ENCODE measurements at regions not wholly inside any gene's neighbourhood (a gene's known extent, or its start where the extent isn't known, plus 50 kb on each side); places are given as distances from the start of the nearest gene placed in this dataset.

DNA sequence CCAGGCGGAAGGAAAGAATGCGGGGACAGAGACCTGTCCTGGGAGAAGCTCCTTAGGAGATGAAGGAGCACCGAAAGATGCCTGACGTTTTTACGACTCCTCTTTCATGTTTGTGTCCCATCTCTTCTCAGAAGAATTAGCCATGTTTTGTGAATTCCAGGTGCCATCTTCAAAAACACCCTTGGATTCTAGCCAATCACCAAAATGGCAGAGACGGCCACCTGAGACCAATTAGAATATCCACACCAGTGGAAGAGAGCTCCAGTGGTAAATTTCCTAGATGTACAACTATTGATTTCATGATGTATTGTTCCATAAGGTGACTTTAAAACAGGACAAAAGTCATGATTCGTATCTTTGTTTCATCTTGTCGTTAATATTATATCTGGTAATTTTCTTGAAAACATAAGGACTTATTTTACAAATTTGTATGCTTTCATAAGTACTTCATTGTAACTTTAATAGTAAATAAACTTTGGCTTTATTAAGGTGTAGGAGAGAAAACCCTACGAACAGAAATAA is 62.3 kb upstream of the NUDT4 start:
- no peak for DNase-seq

DNA sequence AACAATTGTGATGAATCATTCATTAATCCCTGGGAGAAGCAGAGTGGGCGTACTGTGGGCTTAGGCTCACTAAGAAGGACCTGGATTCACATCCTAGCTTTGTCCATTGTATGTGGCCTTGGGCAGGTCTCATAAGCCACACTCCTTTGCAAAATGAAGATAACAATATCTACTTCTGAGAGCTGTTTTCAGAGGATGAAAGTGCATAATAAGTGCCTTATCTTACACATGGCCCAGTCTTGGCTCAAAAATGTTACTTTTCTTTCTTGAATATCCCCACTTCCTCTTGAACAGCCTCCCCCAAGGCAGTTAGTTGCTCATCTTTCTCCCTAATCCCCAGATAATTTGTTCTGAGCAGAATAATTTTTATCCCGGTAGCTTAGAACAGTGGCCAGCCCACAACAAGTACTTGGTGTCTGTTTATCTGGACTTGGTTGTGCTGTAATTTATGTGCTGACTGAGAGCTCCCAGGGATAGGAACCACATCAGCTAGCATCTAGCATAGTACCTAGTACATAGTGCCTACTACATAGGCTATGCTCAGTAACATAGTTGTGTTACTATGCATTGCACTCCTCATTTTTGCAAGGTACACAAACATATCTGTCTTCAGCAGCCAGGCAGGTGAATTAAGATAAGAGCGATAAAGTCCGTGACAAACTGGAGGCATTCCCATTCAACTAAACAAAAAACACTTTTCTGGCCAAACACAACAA is 61.7 kb upstream of the NUDT4 start:
- no peak for DNase-seq

DNA sequence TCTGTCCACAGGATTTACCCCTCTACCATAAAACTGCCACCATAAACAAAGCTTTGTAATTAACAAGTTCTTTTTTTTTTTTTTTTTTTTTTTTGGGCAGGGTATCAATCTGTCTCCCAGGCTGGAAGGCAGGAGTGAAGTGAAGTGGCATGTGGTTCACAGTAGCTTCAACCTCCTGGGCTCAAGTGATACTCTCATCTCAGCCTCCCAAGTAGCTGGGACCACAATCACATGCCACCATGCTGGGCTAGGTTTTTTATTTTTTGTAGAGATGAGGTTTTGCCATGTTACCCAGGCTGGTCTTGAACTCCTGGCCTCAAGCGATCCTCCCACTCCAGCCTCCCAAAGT is 61.1 kb upstream of the NUDT4 start:
- no peak for DNase-seq

DNA sequence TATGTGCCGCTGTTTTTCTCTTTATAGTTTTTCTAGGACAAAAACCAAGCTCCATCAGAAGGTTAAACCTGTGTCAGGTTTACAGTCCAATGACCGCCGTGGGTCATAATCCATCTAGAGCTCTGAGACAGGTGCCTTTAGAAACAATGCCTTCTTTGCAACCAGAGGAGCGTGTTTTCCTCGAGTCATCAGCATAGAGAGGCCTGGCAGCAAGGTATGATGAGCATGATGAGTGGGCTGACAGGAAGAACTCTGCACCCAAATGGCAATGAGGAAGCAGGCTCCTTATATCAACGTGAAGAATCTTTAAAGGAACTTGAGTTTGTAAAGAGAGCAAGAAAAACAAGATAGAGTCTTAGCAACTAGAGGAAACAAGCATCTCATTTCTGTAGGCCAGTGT is 60.5 kb upstream of the NUDT4 start:
- DNase-seq, result no peak

DNA sequence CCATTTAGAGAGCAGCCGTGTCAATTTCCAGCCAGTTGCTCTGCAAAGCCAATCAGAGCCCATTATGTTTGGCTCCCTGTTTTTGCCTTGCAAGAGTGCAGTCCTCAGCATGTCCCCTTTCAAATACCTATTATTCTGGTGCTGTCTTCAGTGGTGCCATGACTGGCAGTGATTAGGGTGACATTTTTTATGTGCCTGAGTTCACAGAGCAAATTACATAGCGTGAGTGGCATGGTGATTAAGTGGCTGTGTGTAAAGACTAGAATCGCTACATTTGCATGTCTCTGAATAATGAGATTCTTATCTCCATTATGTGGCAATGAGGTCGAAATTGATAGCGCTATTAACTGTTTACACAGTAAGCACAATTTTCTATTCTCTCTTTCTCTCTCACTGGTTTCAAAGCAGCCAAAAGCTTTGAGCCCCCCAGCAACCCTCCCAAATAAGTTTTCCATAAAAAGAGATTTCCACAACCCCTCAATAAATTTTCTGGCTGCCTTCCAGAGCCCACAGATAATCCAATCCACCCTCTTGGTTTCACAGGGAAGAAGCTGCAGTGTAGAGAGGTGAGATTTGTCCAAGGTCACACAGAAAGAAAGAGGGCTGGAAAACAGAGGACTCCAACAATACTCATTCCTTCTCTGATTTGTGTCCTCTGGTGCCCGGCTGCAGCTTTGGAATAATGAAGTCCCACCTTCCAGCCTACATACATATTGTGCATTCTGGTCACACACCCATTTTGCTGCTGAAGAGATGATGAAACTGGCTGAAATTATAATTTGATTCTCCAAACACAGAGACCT is 58.8 kb upstream of the NUDT4 start:
- peak; percentile 41 for DNase-seq

DNA sequence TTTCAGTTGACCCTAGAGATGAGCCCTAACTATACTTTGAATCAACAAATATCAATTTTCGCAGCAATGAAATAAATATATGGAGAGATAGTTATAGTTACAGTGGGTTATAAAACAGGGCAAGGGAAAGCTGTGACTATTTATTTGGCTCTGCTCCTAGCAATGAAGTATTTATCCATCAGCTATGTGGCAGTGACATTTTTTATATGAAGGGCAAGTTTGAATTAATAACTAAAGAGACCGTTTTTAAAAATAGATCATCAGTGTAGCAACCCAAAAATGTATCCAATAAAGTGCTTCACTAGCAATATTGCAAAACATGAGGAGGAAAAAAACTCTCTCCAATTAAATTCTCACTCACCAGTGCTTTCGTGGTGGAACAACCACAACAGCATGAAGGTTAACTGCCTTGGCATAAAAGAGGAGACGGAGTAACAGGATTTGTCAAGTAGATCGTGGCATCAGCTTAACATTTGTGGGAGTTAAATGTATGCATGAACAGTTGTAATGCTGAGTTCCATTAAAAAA is 58.1 kb upstream of the NUDT4 start:
- DNase-seq, result no peak

DNA sequence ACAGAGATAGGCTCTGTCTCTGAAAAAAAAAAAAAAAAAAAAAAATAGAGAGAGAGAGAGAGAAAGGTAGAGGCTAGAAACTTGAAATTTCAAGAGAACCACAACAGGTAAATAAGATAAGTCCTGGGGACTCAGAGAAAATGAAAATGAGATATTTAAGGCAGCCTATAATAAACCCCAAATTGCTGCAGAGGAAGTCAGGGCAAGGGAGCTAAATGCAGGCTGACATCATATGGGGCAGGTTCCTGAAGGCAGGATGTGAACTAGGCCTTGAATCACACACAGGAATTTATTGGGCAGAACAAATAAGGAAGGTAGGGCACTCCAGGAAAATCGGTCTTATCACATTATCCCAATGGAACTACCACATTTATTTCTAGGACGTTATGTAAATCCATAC is 54.9 kb upstream of the NUDT4 start:
- DNase-seq, result peak; percentile 37

DNA sequence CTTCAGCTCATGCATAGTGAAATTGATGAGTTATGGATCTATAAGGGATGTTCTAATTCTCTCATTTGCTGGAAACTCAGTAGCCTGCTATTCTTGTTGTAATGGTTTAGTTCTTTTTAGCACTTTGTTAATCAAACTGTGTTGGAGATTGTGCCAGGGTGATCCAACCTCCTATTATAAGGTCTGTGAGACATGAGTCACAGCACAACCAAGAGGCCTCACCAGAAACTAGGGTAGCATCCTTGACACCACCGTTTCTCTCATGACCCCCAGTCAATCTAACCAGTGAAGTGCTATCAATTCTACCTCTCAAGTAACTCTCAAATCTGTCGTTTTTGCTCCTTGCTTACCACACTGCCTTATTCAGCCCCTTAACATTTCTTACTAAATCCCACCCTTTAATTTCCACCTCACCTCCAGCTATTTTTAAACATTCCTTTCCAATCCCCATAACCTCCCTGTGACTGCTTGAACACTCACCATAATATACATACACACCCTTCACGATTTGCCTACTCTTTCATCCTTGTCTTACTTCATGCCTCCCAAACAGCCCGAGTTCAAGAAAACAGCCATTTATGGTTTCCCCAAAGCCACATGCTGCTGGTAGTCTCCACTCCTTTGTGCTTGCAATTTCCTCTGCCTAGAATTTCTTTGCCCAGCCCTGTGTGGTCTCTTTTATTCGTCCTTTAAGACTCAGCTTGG is 53.9 kb upstream of the NUDT4 start:
- no peak for DNase-seq

DNA sequence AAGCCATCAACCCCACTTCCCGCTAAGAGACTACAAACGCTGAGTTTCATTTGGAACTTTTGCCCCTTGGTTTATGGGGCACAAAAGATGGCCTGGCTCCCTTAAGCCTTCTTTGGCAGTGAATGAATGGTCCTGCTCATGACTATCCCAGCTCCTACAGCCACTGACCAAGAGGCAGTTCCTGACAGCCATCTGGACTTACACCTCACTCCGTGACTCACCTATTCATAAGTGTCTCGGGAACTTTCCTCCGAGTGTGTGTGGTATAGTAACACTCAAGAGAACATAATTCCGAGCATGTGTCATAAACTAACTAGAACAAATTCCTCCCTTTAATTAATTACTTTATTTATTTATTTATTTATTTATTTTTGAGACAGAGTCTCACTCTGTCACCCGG is 51.9 kb upstream of the NUDT4 start:
- peak; percentile 35 for DNase-seq

Data from fibroblast of upper back skin (primary cell).